PFSK-1 (cell line): ENCODE measurements at regions not wholly inside any gene's neighbourhood (a gene's known extent, or its start where the extent isn't known, plus 50 kb on each side); places are given as distances from the start of the nearest gene placed in this dataset.

Experiments
- FOXP2 ChIP-seq: optimal IDR thresholded peaks from 2 replicates; pipeline ENCODE3; 2011; ENCODE audit warnings: borderline replicate concordance, control low read depth, inconsistent platforms; ENCODE audit not compliant: insufficient read depth; ENCODE audit errors: extremely low read length, extremely low read depth
- POLR2AphosphoS5 ChIP-seq: IDR thresholded peaks from 2 replicates; pipeline ENCODE4 v1.6.1; 2012; ENCODE audit warnings: low read depth, mild to moderate bottlenecking, control low read depth, low read length, moderate library complexity
- SIN3A ChIP-seq: IDR thresholded peaks from 2 replicates; pipeline ENCODE4 v1.6.1; 2012; ENCODE audit warnings: mild to moderate bottlenecking, low read length, moderate library complexity, borderline replicate concordance; ENCODE audit not compliant: insufficient read depth
- TAF1 ChIP-seq: IDR thresholded peaks from 2 replicates; pipeline ENCODE4 v1.6.1; 2012; ENCODE audit warnings: low read length, control low read depth, borderline replicate concordance; ENCODE audit not compliant: insufficient read depth
- TF ChIP-seq, protein P1 (sequence below), 2 experiments: IDR thresholded peaks; 2 replicates each; pipeline versions ENCODE4 v1.6.1 to v1.8.0; 2011 to 2012; ENCODE audit warnings: low read depth in 2 of 2, low read length in 2 of 2, control low read depth in 1 of 2, inconsistent platforms in 1 of 2, mild to moderate bottlenecking in 1 of 2, moderate library complexity in 1 of 2; ENCODE audit not compliant: insufficient read depth in 1 of 2

DNA sequence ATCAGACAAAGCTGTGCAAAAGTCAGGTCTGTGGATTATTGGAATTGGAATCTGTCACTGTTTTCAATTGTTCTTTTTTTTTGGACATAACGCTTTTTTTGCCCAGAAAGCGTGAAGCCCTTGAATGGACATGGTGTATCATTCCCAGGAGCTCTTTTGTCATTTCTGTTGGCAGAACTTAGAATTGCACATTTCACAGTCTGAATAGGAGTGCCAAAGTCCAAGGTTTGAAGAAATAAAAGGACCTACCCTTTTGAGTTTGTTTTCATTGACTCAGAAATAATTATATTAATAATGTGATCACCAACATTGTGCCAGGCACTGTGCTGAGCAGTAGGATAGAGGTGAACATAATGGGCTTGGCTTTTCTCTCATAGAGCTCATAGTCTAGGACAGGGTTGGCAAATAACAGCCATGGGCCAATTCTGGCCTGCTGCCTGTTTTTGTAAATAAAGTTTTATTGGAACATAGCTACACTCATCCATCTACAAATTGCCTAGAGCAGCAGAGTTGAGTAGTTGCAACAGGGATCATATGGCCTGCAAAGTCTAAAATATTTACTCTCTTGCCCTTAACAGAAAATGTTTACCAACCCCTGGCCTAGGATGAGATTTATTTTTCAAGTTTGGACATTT, 62.6 kb upstream of the ATXN1 start:
- TF ChIP-seq POLR2AphosphoS5 (no peak), TAF1 (no peak), FOXP2 (no peak), SIN3A (no peak)
- TF ChIP-seq, protein P1, sequence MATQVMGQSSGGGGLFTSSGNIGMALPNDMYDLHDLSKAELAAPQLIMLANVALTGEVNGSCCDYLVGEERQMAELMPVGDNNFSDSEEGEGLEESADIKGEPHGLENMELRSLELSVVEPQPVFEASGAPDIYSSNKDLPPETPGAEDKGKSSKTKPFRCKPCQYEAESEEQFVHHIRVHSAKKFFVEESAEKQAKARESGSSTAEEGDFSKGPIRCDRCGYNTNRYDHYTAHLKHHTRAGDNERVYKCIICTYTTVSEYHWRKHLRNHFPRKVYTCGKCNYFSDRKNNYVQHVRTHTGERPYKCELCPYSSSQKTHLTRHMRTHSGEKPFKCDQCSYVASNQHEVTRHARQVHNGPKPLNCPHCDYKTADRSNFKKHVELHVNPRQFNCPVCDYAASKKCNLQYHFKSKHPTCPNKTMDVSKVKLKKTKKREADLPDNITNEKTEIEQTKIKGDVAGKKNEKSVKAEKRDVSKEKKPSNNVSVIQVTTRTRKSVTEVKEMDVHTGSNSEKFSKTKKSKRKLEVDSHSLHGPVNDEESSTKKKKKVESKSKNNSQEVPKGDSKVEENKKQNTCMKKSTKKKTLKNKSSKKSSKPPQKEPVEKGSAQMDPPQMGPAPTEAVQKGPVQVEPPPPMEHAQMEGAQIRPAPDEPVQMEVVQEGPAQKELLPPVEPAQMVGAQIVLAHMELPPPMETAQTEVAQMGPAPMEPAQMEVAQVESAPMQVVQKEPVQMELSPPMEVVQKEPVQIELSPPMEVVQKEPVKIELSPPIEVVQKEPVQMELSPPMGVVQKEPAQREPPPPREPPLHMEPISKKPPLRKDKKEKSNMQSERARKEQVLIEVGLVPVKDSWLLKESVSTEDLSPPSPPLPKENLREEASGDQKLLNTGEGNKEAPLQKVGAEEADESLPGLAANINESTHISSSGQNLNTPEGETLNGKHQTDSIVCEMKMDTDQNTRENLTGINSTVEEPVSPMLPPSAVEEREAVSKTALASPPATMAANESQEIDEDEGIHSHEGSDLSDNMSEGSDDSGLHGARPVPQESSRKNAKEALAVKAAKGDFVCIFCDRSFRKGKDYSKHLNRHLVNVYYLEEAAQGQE (IDR thresholded peaks at IDR 0.05; ENCODE audit: insufficient read depth in 1 of 2, low read depth in 2 of 2, low read length in 2 of 2): no peak

DNA sequence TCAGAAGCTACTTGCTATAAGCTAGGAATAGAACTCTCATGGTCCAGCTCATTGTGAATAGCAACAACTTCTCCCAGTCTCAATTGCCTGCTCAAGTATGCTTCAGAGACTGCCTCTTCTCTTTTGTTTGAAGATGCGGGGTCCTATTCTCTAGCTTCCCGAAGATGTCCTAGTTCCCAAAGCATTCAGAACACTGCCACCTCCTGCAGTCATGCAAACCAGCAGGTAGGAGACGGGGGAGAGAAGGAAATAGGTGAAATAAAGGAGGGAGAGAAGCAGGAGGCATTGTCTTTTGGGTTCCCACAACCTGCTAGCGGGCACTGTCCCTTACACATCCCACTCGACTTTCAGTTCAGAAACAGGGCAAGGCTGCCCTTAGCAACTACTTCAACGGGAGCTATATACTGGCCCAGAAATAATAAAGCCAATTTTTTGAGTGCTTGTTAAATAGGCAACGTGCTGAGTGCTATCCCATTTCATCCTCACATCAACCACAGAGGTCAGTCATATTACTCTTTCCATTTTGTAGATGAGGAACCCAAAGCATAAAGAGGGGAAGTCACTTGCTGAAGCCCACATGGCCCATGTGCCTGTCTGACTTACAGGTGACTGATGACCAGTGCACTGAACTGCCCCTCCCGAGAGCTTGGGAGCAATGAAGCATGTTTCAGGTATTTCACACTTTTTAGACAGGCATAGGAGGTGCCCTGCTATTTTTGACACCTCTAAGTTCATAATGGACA, 61.9 kb upstream of the ATXN1 start:
- TF ChIP-seq, protein P1 (IDR thresholded peaks at IDR 0.05; ENCODE audit: insufficient read depth in 1 of 2, low read depth in 2 of 2, low read length in 2 of 2): no peak
- TF ChIP-seq FOXP2 (no peak), POLR2AphosphoS5 (no peak)

DNA sequence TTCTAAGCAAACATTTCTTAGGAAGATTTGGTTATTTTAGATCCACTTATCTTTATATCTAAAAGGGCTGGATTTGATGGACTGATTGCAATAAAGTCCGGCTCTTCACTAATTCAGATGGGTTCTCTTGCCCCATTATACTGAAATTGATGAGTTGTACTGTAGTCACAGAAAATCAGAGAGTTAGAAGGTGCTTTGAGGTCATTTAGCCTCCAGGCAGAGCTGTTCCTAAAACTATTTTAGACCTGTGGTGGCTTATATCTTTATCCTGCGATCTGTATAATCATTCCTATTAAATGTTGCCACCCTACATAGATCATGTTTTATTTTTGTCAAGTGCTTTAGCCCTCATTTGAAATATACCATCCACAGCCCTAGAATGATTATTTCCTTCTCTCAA, 61.3 kb upstream of the ATXN1 start:
- TF ChIP-seq TAF1 (no peak), FOXP2 (no peak), POLR2AphosphoS5 (no peak), SIN3A (no peak)
- TF ChIP-seq, protein P1 (IDR thresholded peaks at IDR 0.05; ENCODE audit: insufficient read depth in 1 of 2, low read depth in 2 of 2, low read length in 2 of 2): no peak

DNA sequence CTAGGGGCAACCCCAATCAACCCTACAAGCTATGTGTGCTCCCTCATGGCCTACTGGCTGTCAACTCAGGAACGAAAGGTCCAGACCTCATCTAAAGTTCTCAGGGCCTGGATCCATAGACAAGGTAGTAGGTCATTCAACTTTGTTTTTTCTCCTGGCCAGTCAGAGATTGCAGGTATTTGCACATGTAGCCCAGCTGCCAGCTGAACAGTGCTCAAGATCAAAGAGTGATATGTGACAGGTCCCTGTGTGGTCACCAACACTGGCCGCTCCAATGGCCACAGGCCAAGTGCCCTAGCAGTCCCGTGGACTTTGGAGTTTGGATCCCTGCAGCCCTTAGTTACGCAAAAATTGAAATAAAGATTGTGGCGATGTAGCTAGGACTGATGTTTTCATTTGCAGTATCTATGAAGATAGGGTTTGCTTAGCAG, 60.6 kb upstream of the ATXN1 start:
- no peak for TF ChIP-seq FOXP2
- TF ChIP-seq POLR2AphosphoS5: no peak
- TF ChIP-seq SIN3A: no peak
- no peak for TF ChIP-seq TAF1
- TF ChIP-seq, protein P1 (IDR thresholded peaks at IDR 0.05; ENCODE audit: insufficient read depth in 1 of 2, low read depth in 2 of 2, low read length in 2 of 2): no peak

DNA sequence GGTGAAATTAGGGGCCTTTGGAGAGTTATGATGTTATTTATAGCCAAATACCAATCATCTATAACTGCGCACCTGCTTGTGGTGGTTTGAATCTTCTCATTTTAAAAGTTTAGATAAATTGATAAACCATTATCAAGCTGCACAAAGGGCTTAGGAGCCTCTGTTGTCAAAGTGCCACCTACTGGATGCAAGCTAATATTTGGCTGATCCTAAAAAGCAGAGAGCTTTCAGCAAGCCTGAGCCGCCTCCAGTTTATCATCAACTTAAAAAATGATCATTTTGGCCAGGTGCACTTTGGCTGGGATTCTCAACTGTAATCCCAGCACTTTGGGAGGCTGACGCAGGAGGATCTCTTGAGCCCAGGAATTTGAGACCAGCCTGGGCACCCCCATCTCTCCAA, 58.5 kb upstream of the ATXN1 start:
- TF ChIP-seq TAF1 (no peak), POLR2AphosphoS5 (no peak), SIN3A (no peak), FOXP2 (no peak)
- TF ChIP-seq, protein P1 (IDR thresholded peaks at IDR 0.05; ENCODE audit: insufficient read depth in 1 of 2, low read depth in 2 of 2, low read length in 2 of 2): no peak
